ENCODE measurements at regions not wholly inside any gene's neighbourhood (a gene's known extent, or its start where the extent isn't known, plus 50 kb on each side); places are given as distances from the start of the nearest gene placed in this dataset.

- no peak for DNase-seq (ENCODE audit: low read depth in 2 of 2)
Measured at GRCh38 chr4:53688186-53688790, 97.0 kb upstream of the LNX1 start.

- no peak for DNase-seq (ENCODE audit: low read depth in 2 of 2)
Measured at GRCh38 chr4:53686521-53686920, 95.2 kb upstream of the LNX1 start.

DNA sequence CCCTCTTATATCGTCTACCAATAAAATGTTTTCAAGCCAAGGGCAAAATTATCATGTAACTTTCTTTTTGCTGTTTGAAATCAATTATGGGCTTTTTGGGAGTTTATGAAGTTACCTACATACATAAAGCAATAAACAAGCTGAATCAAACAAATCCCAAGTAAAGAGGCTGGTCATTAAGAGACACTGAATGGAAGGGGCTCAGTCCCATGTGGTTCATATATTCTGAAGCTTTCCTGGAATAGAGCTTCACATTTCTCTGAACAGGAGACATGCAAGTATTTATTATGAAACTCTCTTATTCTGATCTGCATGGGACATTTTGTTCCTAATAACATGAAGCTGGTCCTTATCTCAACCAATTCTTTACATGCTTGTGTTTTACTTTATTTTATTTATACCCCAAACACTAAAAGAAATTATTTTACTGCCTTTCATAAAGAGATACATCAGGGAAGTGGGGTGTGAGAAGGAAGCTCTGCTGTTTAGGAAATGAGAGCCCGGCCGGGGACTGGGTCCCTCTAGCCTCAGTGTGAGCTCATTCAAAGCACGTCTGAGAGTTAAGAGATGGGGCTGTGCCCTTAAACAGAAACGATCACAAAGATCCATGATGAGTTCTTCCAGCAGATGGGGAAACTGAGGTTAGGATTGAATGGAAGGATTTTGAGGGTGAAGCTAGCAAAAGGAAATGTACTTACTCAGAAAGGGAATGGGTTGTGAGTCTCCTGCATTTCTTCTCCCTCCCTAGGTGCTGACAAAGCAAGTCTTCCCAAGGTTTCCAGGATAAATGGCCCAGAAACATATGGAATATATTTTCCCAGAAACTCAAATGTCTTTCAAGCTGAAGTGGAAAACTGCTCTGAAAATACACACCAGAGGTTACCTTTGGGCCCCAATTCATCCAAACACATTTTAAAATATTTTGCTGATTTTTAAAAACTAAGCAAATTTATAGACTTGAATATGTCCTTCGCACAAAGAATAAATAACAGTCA is 93.1 kb upstream of the LNX1 start:
- no peak for DNase-seq (ENCODE audit: low read depth in 2 of 2)

GRCh38 chr4:53682908-53683307 is 91.6 kb upstream of the LNX1 start:
- no peak for DNase-seq (ENCODE audit: low read depth in 2 of 2)

DNA sequence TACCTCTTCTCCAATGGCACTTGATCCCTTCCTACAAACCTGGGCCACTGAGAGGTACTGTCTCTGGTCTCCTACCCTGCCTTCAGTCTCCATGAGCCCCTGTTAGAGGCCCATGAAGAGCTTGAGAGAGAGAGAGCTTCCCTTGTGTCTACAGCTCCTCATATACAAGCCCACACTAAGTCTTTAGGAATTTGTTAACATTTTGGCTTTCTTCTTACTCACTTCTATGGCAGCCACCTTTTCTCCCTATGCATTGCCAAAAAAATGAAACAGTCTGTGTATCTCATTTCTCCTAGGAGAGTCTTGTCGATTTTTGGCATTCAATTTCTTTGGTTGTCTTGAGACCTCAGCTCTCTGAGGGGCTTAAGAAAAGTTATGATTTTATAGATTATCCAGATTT is 90.9 kb upstream of the LNX1 start:
- no peak for DNase-seq (ENCODE audit: low read depth in 2 of 2)

- DNase-seq (ENCODE audit: low read depth in 2 of 2), result no peak
Measured at GRCh38 chr4:53680598-53680997, 89.3 kb upstream of the LNX1 start.

DNA sequence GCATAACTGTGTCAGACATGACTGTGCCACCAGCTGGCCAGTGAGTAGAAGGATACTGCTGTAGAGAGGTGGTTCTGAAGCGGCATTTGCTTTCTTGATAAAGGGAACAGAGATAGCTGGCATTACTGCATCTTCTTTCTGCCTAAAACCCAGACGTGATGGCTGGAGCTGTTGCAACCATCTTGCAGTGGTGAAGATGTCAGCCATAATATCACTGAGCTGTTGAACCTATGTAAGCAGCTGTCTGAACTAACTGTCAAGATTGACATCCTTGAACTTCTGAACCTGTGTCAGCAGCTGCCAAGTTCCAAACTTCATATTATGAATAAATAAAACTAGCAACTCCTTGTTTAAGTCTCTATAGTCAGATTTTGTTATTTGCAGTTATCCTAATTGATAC is 88.9 kb upstream of the LNX1 start:
- no peak for DNase-seq (ENCODE audit: low read depth in 2 of 2)

DNA sequence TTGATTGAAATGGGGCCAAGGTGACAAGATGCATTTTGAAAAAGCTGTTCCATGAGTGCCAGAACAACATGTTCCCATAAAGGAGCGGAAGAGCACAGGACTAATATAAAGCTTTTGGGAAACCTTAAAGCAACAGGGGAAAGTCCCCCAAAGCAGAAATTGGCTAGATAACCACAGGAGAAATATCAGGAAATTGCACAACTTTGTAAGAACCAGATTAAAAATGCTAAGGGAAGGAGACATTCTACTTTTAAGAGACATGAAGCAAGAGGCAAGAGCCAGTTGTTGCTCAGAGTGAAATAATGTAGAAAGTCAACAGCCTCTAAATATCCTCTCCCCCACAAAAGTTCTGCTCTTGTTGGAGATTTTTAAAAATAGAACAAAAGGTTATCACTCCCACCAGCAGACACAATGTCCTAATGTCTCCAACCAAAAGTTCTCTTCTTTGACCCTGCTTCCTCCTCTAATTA is 85.2 kb upstream of the LNX1 start:
- no peak for DNase-seq (ENCODE audit: low read depth in 2 of 2)

- DNase-seq (ENCODE audit: low read depth in 2 of 2), result no peak
Measured at GRCh38 chr4:53674903-53675302, 83.6 kb upstream of the LNX1 start.

DNA sequence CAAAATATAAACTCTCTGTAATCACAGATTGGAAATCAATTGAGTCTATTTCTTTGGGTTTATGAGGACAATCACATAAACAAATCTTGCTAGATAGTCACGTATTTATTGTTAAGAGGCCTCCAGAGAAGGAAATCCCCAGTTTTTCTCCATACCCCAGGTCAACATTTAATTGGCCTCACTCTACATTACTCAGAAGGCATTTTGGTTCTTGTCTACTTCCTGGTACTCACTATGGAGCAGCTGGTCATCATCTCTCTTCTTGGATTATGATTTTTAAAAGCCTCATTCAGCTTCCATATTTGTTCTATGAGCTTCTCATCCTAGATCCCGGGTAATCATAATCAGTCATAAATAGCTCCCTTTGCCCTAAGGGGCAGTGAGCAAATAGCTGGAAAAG is 81.6 kb upstream of the LNX1 start:
- DNase-seq (ENCODE audit: low read depth in 2 of 2), result no peak

- DNase-seq (ENCODE audit: low read depth in 2 of 2), result no peak
Measured at GRCh38 chr4:53671757-53672156, 80.5 kb upstream of the LNX1 start.

GRCh38 chr4:53659737-53660136 is 68.5 kb upstream of the LNX1 start:
- no peak for DNase-seq (ENCODE audit: low read depth in 2 of 2)

DNA sequence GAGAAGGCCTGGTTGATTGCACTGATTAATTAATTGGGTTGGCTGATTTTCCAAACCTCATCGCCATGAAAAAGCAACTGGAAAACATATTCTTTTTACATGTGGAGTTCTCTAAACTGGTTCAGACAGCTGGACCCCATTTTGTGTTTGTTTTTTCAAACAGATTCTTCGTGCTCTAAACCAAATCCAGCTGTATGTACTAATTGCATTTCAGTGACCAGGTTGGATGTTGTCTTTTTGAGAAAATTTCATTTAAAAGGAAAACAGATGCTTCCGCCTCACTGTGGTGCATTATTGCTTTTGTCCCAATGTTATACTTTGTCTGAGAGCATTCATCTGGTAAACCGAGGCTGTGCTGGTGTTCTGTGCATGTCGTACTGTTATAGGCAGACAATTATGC is 67.8 kb upstream of the LNX1 start:
- DNase-seq (ENCODE audit: low read depth in 2 of 2), result no peak

GRCh38 chr4:53658029-53658428 is 66.7 kb upstream of the LNX1 start:
- no peak for DNase-seq (ENCODE audit: low read depth in 2 of 2)

- no peak for DNase-seq (ENCODE audit: low read depth in 2 of 2)
Measured at GRCh38 chr4:53656421-53656981, 65.2 kb upstream of the LNX1 start.

GRCh38 chr4:53654300-53654758 is 63.0 kb upstream of the LNX1 start:
- no peak for DNase-seq (ENCODE audit: low read depth in 2 of 2)

GRCh38 chr4:53653484-53654053 is 62.3 kb upstream of the LNX1 start:
- DNase-seq (ENCODE audit: low read depth in 2 of 2), result no peak

GRCh38 chr4:53651156-53651735 is 60.0 kb upstream of the LNX1 start:
- no peak for DNase-seq (ENCODE audit: low read depth in 2 of 2)

DNA sequence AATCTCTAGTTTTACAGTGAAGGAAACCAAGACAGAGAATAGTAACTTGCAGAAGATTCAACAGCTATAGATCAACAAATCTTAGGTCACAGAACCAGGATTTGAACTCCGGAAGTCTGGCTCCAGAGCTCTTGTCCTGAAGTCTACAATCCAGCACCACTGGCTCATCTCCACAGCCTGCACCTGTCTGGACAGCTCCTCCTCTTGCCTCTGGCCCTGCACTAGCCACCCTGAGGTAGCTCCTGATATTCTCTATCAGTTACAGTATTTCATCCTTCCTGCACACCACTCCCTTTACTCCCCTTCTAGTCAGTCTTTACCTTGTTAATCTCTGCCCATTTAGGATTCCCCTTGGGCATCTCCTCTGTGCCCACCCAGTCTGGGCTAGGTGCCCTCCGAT is 58.1 kb upstream of the LNX1 start:
- no peak for DNase-seq (ENCODE audit: low read depth in 2 of 2)

- no peak for DNase-seq (ENCODE audit: low read depth in 2 of 2)
Measured at GRCh38 chr4:53647547-53647946, 56.3 kb upstream of the LNX1 start.

DNA sequence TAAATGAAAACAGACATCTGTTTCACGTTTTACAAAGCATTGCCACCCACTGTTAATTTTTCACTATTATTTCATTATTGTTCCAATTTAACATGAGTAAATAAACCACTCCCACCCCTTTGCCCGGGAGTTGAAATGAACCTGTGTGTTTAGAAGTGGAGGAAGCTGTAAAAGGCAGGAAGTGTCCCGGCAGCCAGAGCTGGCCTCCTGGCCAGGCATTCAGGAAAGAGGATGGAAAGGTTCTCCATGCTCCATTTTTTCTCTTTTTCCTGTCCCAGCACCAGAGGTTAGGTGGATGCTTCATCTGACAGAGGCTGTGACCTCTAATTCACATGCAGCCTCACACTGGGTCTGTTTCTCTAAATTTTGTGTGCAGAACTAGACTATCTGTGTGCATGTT is 55.5 kb upstream of the LNX1 start:
- DNase-seq (ENCODE audit: low read depth in 2 of 2), result no peak

GRCh38 chr4:53645108-53645507 is 53.8 kb upstream of the LNX1 start:
- DNase-seq (ENCODE audit: low read depth in 2 of 2), result no peak

Measured in stimulated activated CD8-positive, alpha-beta memory T cell treated with anti-CD3 and anti-CD28 coated beads, Interleukin-15, amount 100 ng/mL, for 4 hours (primary cell).